GM19467 (cell line): ENCODE measurements at regions not wholly inside any gene's neighbourhood (a gene's known extent, or its start where the extent isn't known, plus 50 kb on each side); places are given as distances from the start of the nearest gene placed in this dataset.
"Not testable (repeated sequence)": the region's sequence is repeated elsewhere in the genome, so short reads cannot be mapped to it uniquely, and the experiment has no call there.

ENCODE experiments used
- ATAC-seq: cut with Tn5 transposase; IDR thresholded peaks from one replicate; pipeline ENCODE4 v1.9.1; 2021; ENCODE audit warnings: mild to moderate bottlenecking, moderate library complexity; ENCODE audit not compliant: unreplicated experiment

- ATAC-seq = no peak
Observed at GRCh38 chr21:27036736-27037301, 69.9 kb upstream of the ADAMTS5 start.

DNA sequence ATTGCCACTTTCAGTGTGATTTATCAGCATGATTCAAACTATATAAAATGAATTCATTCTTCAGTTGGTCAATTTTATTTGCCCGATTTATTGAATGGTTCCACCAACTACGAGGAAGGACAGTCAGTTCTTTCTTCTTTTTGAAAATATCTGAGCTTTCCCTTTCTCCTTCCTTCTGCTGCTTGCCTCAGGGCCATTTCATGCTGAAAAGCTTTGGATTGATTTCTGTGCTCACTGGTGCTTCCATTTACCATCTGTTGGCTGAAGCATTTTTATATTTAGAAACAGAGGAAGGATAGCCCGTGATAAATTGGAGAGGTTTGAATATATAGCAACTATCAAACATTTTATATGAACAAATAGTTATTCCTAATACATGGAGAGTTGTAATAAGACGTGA is 68.9 kb upstream of the ADAMTS5 start:
- no peak for ATAC-seq

- no peak for ATAC-seq
Observed at GRCh38 chr21:27034796-27035195, 67.9 kb upstream of the ADAMTS5 start.

DNA sequence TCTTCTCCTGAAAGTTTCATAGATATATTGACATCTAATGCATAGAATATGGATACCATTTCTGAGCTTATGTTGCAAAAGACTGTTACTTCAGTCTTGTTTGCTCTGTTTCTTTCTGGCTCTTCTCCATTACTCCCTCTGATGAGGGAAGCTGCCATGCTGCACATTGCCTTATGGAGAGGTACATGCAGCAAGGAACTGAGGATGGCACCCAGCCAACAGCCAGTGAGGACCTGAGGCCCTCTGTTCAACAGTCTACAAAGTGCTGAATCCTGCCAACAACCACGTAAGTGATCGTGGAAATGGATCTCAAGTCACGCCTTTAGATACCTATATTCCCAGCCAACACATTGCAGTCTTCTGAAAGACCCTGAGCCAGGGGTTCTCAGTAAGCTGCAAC is 66.6 kb upstream of the ADAMTS5 start:
- no peak for ATAC-seq

DNA sequence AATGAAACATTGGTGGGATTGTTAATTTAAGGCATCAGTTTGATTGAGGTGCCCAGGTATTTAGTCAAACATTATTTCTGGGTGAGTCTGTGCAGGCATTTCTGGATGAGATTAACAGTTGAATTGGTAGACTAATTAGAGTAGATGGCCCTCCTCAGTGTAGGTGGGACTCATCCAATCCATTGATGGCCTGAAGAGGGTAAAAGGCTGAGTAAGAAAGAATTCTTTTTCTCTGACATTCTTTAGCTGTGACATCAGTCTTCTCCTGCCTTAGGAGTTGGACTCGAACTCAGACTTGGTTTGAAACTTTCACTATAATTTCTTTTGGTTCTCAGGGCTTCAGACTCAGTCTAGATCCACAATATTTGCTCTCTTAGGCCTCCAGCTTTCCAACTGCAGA is 59.6 kb upstream of the ADAMTS5 start:
- no peak for ATAC-seq

DNA sequence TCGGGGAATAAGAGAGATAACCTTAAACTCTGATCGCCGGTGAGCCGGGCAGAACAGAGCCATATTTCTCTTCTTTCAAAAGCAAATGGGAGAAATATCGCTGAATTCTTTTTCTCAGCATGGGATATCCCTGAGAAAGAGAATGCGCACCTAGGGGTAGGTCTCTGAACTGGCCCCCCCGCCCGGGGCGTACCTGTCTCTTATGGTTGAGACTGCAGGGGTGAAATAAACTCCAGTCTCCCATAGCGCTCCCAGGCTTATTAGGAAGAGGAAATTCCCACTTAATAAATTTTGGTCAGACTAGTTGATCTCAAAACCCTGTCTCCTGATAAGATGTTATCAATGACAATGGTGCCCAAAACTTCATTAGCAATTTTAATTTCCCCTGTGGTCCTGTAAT is 58.8 kb upstream of the ADAMTS5 start:
- ATAC-seq = not testable (repeated sequence)

- no peak for ATAC-seq
Observed at GRCh38 chr21:27024971-27025370, 58.1 kb upstream of the ADAMTS5 start.

DNA sequence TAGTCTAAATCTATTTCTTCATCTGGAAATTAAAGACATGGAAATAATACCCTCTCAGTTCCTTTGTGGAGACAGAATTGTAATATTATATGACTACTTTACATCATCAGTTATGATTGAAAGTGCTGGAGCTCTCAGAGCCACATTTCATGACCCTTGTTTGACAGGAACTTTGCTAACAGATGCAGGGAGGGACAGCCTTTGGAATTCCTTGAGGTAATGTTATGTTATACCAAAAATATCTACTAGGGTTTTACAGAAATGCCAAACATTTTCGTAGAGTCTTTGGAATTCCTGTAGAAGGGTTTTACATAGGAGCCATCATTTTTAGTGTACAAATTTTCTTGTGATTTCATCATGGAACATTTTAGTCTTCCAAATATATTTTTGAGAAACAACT is 57.4 kb upstream of the ADAMTS5 start:
- ATAC-seq = no peak

GRCh38 chr21:27023186-27023585 is 56.3 kb upstream of the ADAMTS5 start:
- no peak for ATAC-seq

DNA sequence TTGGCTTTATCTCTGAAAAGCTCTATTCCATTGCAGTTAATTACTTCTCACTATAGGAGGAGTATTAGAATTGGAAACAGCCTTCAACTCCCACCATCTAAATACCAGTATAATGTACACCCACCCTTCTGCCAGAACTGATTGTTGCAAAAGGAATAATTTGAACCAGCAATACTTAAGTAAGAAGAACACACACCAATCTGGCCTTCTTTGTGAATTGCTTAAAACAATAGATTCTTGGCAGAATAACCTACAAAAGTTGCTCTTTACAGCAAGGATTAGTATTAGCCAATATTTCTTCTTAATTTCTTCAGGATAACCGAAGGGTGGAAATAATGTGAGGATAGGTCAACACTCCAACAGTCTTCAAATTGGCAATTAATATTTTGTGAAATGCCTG is 54.9 kb upstream of the ADAMTS5 start:
- no peak for ATAC-seq

DNA sequence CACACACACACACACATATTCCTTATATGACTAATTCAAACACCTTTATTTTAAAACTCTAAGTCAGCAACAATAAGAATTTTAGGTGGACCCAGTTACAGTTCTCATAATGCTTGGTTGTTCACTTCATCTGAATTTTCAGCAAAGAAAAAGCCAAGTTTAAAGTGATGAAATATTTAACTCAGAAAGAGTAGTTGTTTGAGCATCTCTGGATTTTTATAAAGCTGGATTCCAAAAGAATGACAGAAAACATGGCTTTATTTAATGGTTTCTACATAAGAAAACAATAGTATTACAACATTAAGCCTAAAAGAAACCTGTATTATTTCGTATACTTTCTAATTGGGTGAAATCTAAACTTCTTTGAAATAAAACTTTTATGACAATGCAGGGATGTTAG is 54.2 kb upstream of the ADAMTS5 start:
- no peak for ATAC-seq

GRCh38 chr21:27017246-27017645 is 50.4 kb upstream of the ADAMTS5 start:
- no peak for ATAC-seq
